H9 (cell line): ENCODE measurements at regions not wholly inside any gene's neighbourhood (a gene's known extent, or its start where the extent isn't known, plus 50 kb on each side); places are given as distances from the start of the nearest gene placed in this dataset.
"Not testable (repeated sequence)": the region's sequence is repeated elsewhere in the genome, so short reads cannot be mapped to it uniquely, and the experiment has no call there.

Experiments
- DNase-seq: peaks from one replicate; pipeline ENCODE4 v3.0.0-alpha.2; 2017
- H2AFZ ChIP-seq: one replicate; pipeline ENCODE4 v1.6.1; 2013; ENCODE audit warnings: mild to moderate bottlenecking, low read length, control low read depth, moderate library complexity
- H2AK5ac ChIP-seq: 2 replicates; pipeline ENCODE4 v1.6.1; 2013; ENCODE audit warnings: low read length, control low read depth, mixed read lengths; ENCODE audit not compliant: insufficient read length
- H2BK120ac ChIP-seq: one replicate; pipeline ENCODE4 v1.6.1; 2013; ENCODE audit warnings: low read depth, mild to moderate bottlenecking, low read length, control low read depth, inconsistent platforms; ENCODE audit not compliant: poor library complexity, severe bottlenecking
- H2BK12ac ChIP-seq: 2 replicates; pipeline ENCODE4 v1.6.1; 2013; ENCODE audit warnings: low read length, control low read depth, mixed read lengths, low read depth; ENCODE audit not compliant: insufficient read length
- H2BK15ac ChIP-seq: 2 replicates; pipeline ENCODE4 v1.6.1; 2013; ENCODE audit warnings: low read depth, low read length, control low read depth
- H2BK20ac ChIP-seq: one replicate; pipeline ENCODE4 v1.6.1; 2013; ENCODE audit warnings: low read depth, mild to moderate bottlenecking, low read length, control low read depth, inconsistent platforms; ENCODE audit not compliant: poor library complexity, severe bottlenecking
- H2BK5ac ChIP-seq: 2 replicates; pipeline ENCODE4 v1.6.1; 2013; ENCODE audit warnings: low read length, control low read depth, mixed read lengths; ENCODE audit not compliant: insufficient read length
- H3K14ac ChIP-seq: 2 replicates; pipeline ENCODE4 v1.6.1; 2013; ENCODE audit warnings: low read length, control low read depth; ENCODE audit not compliant: insufficient read depth
- H3K18ac ChIP-seq: 2 replicates; pipeline ENCODE4 v1.6.1; 2013; ENCODE audit warnings: low read depth, mild to moderate bottlenecking, mixed read lengths, low read length, control low read depth; ENCODE audit not compliant: insufficient read length
- H3K23ac ChIP-seq: 2 replicates; pipeline ENCODE4 v1.6.1; 2013; ENCODE audit warnings: low read length, control low read depth, mixed read lengths, low read depth; ENCODE audit not compliant: insufficient read length
- H3K23me2 ChIP-seq: 2 replicates; pipeline ENCODE4 v1.6.1; 2013; ENCODE audit warnings: low read depth, mild to moderate bottlenecking, mixed read lengths, low read length, control low read depth; ENCODE audit not compliant: insufficient read length, poor library complexity, severe bottlenecking
- H3K27ac ChIP-seq: 2 replicates; pipeline ENCODE4 v1.5.1; 2013; ENCODE audit warnings: low read length, control low read depth, mixed read lengths, low read depth; ENCODE audit not compliant: insufficient read length
- H3K27me3 ChIP-seq: 2 replicates; pipeline ENCODE4 v1.6.1; 2013; ENCODE audit warnings: low read length, control low read depth, inconsistent platforms; ENCODE audit not compliant: insufficient read depth
- H3K4ac ChIP-seq: 2 replicates; pipeline ENCODE4 v1.6.1; 2013; ENCODE audit warnings: low read depth, mild to moderate bottlenecking, control low read depth, inconsistent platforms, low read length, moderate library complexity
- H3K4me1 ChIP-seq: 2 replicates; pipeline ENCODE4 v1.6.1; 2013; ENCODE audit warnings: low read length, control low read depth, inconsistent platforms; ENCODE audit not compliant: insufficient read depth
- H3K4me2 ChIP-seq: 2 replicates; pipeline ENCODE4 v1.6.1; 2013; ENCODE audit warnings: low read length, control low read depth, mixed read lengths; ENCODE audit not compliant: insufficient read length, insufficient read depth
- H3K56ac ChIP-seq: 2 replicates; pipeline ENCODE4 v1.6.1; 2013; ENCODE audit warnings: low read depth, mild to moderate bottlenecking, mixed read lengths, low read length, control low read depth; ENCODE audit not compliant: insufficient read length
- H3K79me1 ChIP-seq: 2 replicates; pipeline ENCODE4 v1.6.1; 2013; ENCODE audit warnings: low read depth, mild to moderate bottlenecking, moderate library complexity, low read length, control low read depth, inconsistent platforms; ENCODE audit not compliant: insufficient read depth, poor library complexity, severe bottlenecking
- H3K79me2 ChIP-seq: 2 replicates; pipeline ENCODE4 v1.6.1; 2013; ENCODE audit warnings: low read length, control low read depth, inconsistent platforms; ENCODE audit not compliant: insufficient read depth
- H3K9ac ChIP-seq: 2 replicates; pipeline ENCODE4 v1.6.1; 2013; ENCODE audit warnings: low read length, control low read depth, mixed read lengths; ENCODE audit not compliant: insufficient read length; ENCODE audit errors: extremely low read depth
- H3K9me3 ChIP-seq: one replicate; pipeline ENCODE4 v1.6.1; 2013; ENCODE audit warnings: low read depth, low read length, inconsistent platforms; ENCODE audit not compliant: control insufficient read depth
- H3T11ph ChIP-seq: one replicate; pipeline ENCODE4 v1.6.1; 2013; ENCODE audit warnings: mild to moderate bottlenecking, low read length, control low read depth, inconsistent platforms
- H4K20me1 ChIP-seq: one replicate; pipeline ENCODE4 v1.6.1; 2013; ENCODE audit not compliant: control insufficient read depth, insufficient read length, insufficient read depth
- H4K5ac ChIP-seq: 2 replicates; pipeline ENCODE4 v1.6.1; 2013; ENCODE audit warnings: low read depth, mild to moderate bottlenecking, mixed read lengths, low read length, control low read depth; ENCODE audit not compliant: insufficient read length
- H4K8ac ChIP-seq: replicated peaks from 2 replicates; pipeline ENCODE4 v1.6.1; 2013; ENCODE audit warnings: low read length, control low read depth, mixed read lengths, low read depth; ENCODE audit not compliant: insufficient read length
- H4K91ac ChIP-seq: 2 replicates; pipeline ENCODE4 v1.6.1; 2013; ENCODE audit warnings: low read depth, mild to moderate bottlenecking, moderate library complexity, mixed read lengths, low read length, control low read depth; ENCODE audit not compliant: insufficient read length
- H3K27ac Mint-ChIP-seq, 3 experiments: 2 replicates in 2 of 3; 3 replicates in 1 of 3; pipeline ENCODE4 v1.8.0; 2020 to 2021; ENCODE audit warnings: mixed read lengths in 3 of 3, mild to moderate bottlenecking in 1 of 3, moderate library complexity in 1 of 3
- H3K27me3 Mint-ChIP-seq: 2 replicates; pipeline ENCODE4 v1.8.0; 2021; ENCODE audit warnings: low read depth, mild to moderate bottlenecking, moderate library complexity, mixed read lengths
- H3K36me3 Mint-ChIP-seq, 3 experiments: 2 replicates in 2 of 3; 3 replicates in 1 of 3; pipeline ENCODE4 v1.8.0; 2020 to 2021; ENCODE audit warnings: low read depth in 3 of 3, mixed read lengths in 3 of 3; ENCODE audit not compliant: insufficient read depth in 1 of 3
- H3K4me1 Mint-ChIP-seq, 2 experiments: 2 replicates each; pipeline ENCODE4 v1.8.0; 2020; ENCODE audit warnings: mixed read lengths in 2 of 2
- H3K4me3 Mint-ChIP-seq, 2 experiments: 2 replicates in 1 of 2; 3 replicates in 1 of 2; pipeline ENCODE4 v1.8.0; 2020 to 2021; ENCODE audit warnings: mild to moderate bottlenecking in 2 of 2, mixed read lengths in 2 of 2, moderate library complexity in 1 of 2
- H3K9me3 Mint-ChIP-seq, 2 experiments: 2 replicates in 1 of 2; 3 replicates in 1 of 2; pipeline ENCODE4 v1.8.0; 2020; ENCODE audit warnings: mild to moderate bottlenecking in 2 of 2, mixed read lengths in 2 of 2, moderate library complexity in 1 of 2
- CTCF ChIP-seq: fragments of 200-600 bp; sonication (generic); conservative IDR thresholded peaks from 3 replicates; pipeline ENCODE4 v1.8.0; 2021; ENCODE audit warnings: antibody characterized with exemption, mild to moderate bottlenecking
- WGBS: extraction: QIAGEN DNeasy Blood & Tissue Kit; methylation state at CpG from one replicate; pipeline ENCODE4 v1.1.7; 2013; ENCODE audit warnings: missing lambda C conversion rate, low lambda C conversion rate, mixed read lengths; ENCODE audit not compliant: insufficient read length; ENCODE audit errors: extremely low coverage; 5-methylcytosine and 5-hydroxymethylcytosine counted together

- Mint-ChIP-seq H3K27ac (no peak overlapping the region), H3K4me1 (peaks cover 0 to 3% of the 10 kb centered on the region in 2 experiments; a peak in 1 of 4 replicates), H3K27me3 (no peaks in the 10 kb centered on the region), H3K36me3 (no peaks in the 10 kb centered on the region), H3K4me3 (no peak overlapping the region), H3K9me3 (no peaks in the 10 kb centered on the region)
- no peak overlapping the region for H4K8ac ChIP-seq
- WGBS = no CpG with 5 or more reads among the region's 5 CpGs
- no peak overlapping the region for H3K18ac ChIP-seq
- H4K91ac ChIP-seq = no peak overlapping the region
- H3K23ac ChIP-seq = no peak overlapping the region
- no peak overlapping the region for H2BK20ac ChIP-seq
- no peaks in the 10 kb centered on the region for H3K79me2 ChIP-seq
- no peak overlapping the region for H2AFZ ChIP-seq
- no peak overlapping the region for H2BK12ac ChIP-seq
- H4K5ac ChIP-seq = no peak overlapping the region
- no peak overlapping the region for H2BK120ac ChIP-seq
- no peak for TF ChIP-seq CTCF
- no peaks in the 10 kb centered on the region for H3K4me1 ChIP-seq
- H3K27ac ChIP-seq = no peak overlapping the region
- H2AK5ac ChIP-seq = no peak overlapping the region
- no peaks in the 10 kb centered on the region for H3K9me3 ChIP-seq
- no peak overlapping the region for H2BK15ac ChIP-seq
- no peaks in the 10 kb centered on the region for H4K20me1 ChIP-seq
- no peaks in the 10 kb centered on the region for H3K23me2 ChIP-seq
- H3K4me2 ChIP-seq = no peak overlapping the region
- no peak overlapping the region for H3K56ac ChIP-seq
- no peak overlapping the region for H2BK5ac ChIP-seq
- no peak overlapping the region for H3K9ac ChIP-seq
- no peaks in the 10 kb centered on the region for H3K27me3 ChIP-seq
- no peak overlapping the region for H3T11ph ChIP-seq
- no peak overlapping the region for H3K14ac ChIP-seq
- no peaks in the 10 kb centered on the region for H3K79me1 ChIP-seq
- DNase-seq = no peak
- no peak overlapping the region for H3K4ac ChIP-seq
These were observed 121.2 kb downstream of the ZNF737 start for GRCh38 chr19:20444202-20444885.

GRCh38 chr19:20432266-20432842 lies 133.2 kb downstream of the ZNF737 start:
- not testable (repeated sequence) for H4K8ac ChIP-seq, H3K4me3 Mint-ChIP-seq, H3K23me2 ChIP-seq, H3K9me3 ChIP-seq, H2AFZ ChIP-seq, H3K36me3 Mint-ChIP-seq, H2BK20ac ChIP-seq, H3T11ph ChIP-seq, H2AK5ac ChIP-seq, H4K5ac ChIP-seq, H3K4me1 Mint-ChIP-seq, DNase-seq, H3K27ac ChIP-seq, H3K9me3 Mint-ChIP-seq, H3K4ac ChIP-seq, H3K23ac ChIP-seq, H4K20me1 ChIP-seq, H3K4me1 ChIP-seq, H2BK15ac ChIP-seq, H3K56ac ChIP-seq, H3K27ac Mint-ChIP-seq, H3K14ac ChIP-seq, H3K27me3 Mint-ChIP-seq, H3K9ac ChIP-seq, H4K91ac ChIP-seq, H3K4me2 ChIP-seq, H3K18ac ChIP-seq, H2BK120ac ChIP-seq, H2BK5ac ChIP-seq, H2BK12ac ChIP-seq, H3K27me3 ChIP-seq, H3K79me1 ChIP-seq, H3K79me2 ChIP-seq
- WGBS = no CpG with 5 or more reads among the region's 4 CpGs
